ENCODE measurements at regions not wholly inside any gene's neighbourhood (a gene's known extent, or its start where the extent isn't known, plus 50 kb on each side); places are given as distances from the start of the nearest gene placed in this dataset.

- no peak for TF ChIP-seq POLR2AphosphoS5 (IDR thresholded peaks at IDR 0.05; ENCODE audit: low read depth, low read length)
- no peak for TF ChIP-seq TAF1 (IDR thresholded peaks at IDR 0.05; ENCODE audit: borderline replicate concordance, insufficient read depth, low read length)
- no peak for TF ChIP-seq SIN3A (IDR thresholded peaks at IDR 0.05; ENCODE audit: borderline replicate concordance, insufficient read depth, low read length)
- TF ChIP-seq REST (IDR thresholded peaks at IDR 0.05; ENCODE audit: insufficient read depth in 1 of 2, low read depth in 2 of 2, low read length in 2 of 2), result no peak
- TF ChIP-seq FOXP2 (optimal IDR thresholded peaks at IDR 0.05; ENCODE audit: borderline replicate concordance, extremely low read depth, extremely low read length, insufficient read depth), result no peak
These were observed 246.0 kb downstream of the TSN start for GRCh38 chr2:122001441-122001874.

Data from PFSK-1 (cell line).